HG02610 (cell line): ENCODE measurements at regions not wholly inside any gene's neighbourhood (a gene's known extent, or its start where the extent isn't known, plus 50 kb on each side); places are given as distances from the start of the nearest gene placed in this dataset.

Source experiments
- ATAC-seq: cut with Tn5 transposase; IDR thresholded peaks from one replicate; pipeline ENCODE4 v1.9.1; 2021; ENCODE audit warnings: mild to moderate bottlenecking, moderate library complexity; ENCODE audit not compliant: unreplicated experiment

- no peak for ATAC-seq
These were observed 280.9 kb upstream of the FZD8 start for GRCh38 chr10:35922876-35923600.

GRCh38 chr10:35921866-35922350 is 279.8 kb upstream of the FZD8 start:
- ATAC-seq: no peak

- no peak for ATAC-seq
These were observed 274.7 kb upstream of the FZD8 start for GRCh38 chr10:35916791-35917190.

GRCh38 chr10:35913628-35914027 is 271.5 kb upstream of the FZD8 start:
- ATAC-seq: no peak

GRCh38 chr10:35912615-35913569 is 270.8 kb upstream of the FZD8 start:
- ATAC-seq: no peak

- ATAC-seq: no peak
These were observed 269.9 kb upstream of the FZD8 start for GRCh38 chr10:35911954-35912353.

GRCh38 chr10:35911233-35911632 is 269.1 kb upstream of the FZD8 start:
- no peak for ATAC-seq

GRCh38 chr10:35910234-35910633 is 268.1 kb upstream of the FZD8 start:
- no peak for ATAC-seq

GRCh38 chr10:35909121-35909720 is 267.1 kb upstream of the FZD8 start:
- no peak for ATAC-seq

GRCh38 chr10:35908451-35908850 is 266.4 kb upstream of the FZD8 start:
- no peak for ATAC-seq

- ATAC-seq: no peak
These were observed 265.5 kb upstream of the FZD8 start for GRCh38 chr10:35907548-35907947.

- no peak for ATAC-seq
These were observed 264.1 kb upstream of the FZD8 start for GRCh38 chr10:35906155-35906554.

- ATAC-seq: no peak
These were observed 260.9 kb upstream of the FZD8 start for GRCh38 chr10:35903021-35903420.

GRCh38 chr10:35898716-35899440 is 256.8 kb upstream of the FZD8 start:
- no peak for ATAC-seq

GRCh38 chr10:35896001-35896400 is 253.9 kb upstream of the FZD8 start:
- ATAC-seq: no peak

GRCh38 chr10:35895331-35895730 is 253.2 kb upstream of the FZD8 start:
- no peak for ATAC-seq

GRCh38 chr10:35892526-35892925 is 250.4 kb upstream of the FZD8 start:
- no peak for ATAC-seq

GRCh38 chr10:35890676-35891495 is 248.8 kb upstream of the FZD8 start:
- ATAC-seq: no peak

- ATAC-seq: no peak
These were observed 248.0 kb upstream of the FZD8 start for GRCh38 chr10:35889971-35890675.
